ENCODE measurements at regions not wholly inside any gene's neighbourhood (a gene's known extent, or its start where the extent isn't known, plus 50 kb on each side); places are given as distances from the start of the nearest gene placed in this dataset.

DNA sequence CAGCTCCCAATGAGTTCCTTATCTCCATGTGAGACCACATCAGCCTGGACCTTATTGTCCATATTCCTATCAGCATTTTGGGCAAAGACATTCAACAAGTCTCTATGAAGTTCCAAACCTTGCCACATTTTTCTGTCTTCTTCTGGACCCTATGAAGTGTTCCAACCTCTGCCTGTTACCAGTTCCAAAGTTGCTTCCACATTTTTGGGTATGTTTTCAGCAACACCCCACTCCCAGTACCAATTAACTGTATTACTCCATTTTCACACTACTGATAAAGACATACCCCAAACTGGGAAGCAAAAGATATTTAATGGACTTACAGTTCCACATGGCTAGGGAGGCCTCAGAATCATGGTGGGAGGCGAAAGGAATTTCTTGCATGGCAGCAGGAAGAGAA, 548.5 kb downstream of the CHSY3 start:
- no peaks in the 10 kb centered on the region for H3K36me3 ChIP-seq (replicated peaks; ENCODE audit: low read depth, low read length)
- H3K27ac ChIP-seq (ENCODE audit: low read length): no peak overlapping the region
- H2AFZ ChIP-seq (ENCODE audit: low read depth, low read length): no peak overlapping the region
- H3K27me3 ChIP-seq (ENCODE audit: low read depth, low read length): no peaks in the 10 kb centered on the region
- H3K79me2 ChIP-seq (ENCODE audit: low read length): no peaks in the 10 kb centered on the region
- H4K20me1 ChIP-seq (ENCODE audit: insufficient read depth, low read length): no peaks in the 10 kb centered on the region
- no peak overlapping the region for H3K9ac ChIP-seq (ENCODE audit: low read length)
- H3K4me1 ChIP-seq (ENCODE audit: low read length): no peaks in the 10 kb centered on the region
- no peak overlapping the region for H3K4me2 ChIP-seq (ENCODE audit: low read length)
- no peaks in the 10 kb centered on the region for H3K9me3 ChIP-seq (ENCODE audit: insufficient read depth, low read length)
- H3K4me3 ChIP-seq (ENCODE audit: low read length): no peak overlapping the region
- TF ChIP-seq EZH2phosphoT487 (IDR thresholded peaks at IDR 0.05; ENCODE audit: low read depth): no peak
- TF ChIP-seq, protein P1, sequence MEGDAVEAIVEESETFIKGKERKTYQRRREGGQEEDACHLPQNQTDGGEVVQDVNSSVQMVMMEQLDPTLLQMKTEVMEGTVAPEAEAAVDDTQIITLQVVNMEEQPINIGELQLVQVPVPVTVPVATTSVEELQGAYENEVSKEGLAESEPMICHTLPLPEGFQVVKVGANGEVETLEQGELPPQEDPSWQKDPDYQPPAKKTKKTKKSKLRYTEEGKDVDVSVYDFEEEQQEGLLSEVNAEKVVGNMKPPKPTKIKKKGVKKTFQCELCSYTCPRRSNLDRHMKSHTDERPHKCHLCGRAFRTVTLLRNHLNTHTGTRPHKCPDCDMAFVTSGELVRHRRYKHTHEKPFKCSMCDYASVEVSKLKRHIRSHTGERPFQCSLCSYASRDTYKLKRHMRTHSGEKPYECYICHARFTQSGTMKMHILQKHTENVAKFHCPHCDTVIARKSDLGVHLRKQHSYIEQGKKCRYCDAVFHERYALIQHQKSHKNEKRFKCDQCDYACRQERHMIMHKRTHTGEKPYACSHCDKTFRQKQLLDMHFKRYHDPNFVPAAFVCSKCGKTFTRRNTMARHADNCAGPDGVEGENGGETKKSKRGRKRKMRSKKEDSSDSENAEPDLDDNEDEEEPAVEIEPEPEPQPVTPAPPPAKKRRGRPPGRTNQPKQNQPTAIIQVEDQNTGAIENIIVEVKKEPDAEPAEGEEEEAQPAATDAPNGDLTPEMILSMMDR (IDR thresholded peaks at IDR 0.05; ENCODE audit: low read depth, low read length): no peak

DNA sequence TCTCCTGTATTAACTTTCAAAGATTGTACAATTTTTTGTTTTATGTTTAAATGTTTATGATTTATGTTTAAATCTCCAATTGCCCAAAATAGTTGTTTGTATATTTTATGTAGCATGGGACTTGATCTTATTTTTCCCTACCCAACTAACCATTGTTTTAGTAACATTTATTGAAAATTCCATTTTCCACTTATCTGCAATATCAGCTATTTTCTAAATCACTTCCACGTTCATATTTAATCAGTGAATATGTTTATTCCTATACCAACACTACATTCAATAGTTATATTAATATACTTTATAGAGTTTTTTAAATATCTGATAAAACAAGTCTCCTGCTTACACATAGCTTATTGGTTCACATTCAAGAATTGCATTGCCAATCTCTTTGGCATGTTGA, 532.2 kb downstream of the CHSY3 start:
- Histone ChIP-seq H3K4me2 (ENCODE audit: low read length) (no peak overlapping the region), H3K9ac (ENCODE audit: low read length) (no peak overlapping the region)
- TF ChIP-seq, protein P1 (IDR thresholded peaks at IDR 0.05; ENCODE audit: low read depth, low read length): no peak
- no peak for TF ChIP-seq EZH2phosphoT487 (IDR thresholded peaks at IDR 0.05; ENCODE audit: low read depth)

DNA sequence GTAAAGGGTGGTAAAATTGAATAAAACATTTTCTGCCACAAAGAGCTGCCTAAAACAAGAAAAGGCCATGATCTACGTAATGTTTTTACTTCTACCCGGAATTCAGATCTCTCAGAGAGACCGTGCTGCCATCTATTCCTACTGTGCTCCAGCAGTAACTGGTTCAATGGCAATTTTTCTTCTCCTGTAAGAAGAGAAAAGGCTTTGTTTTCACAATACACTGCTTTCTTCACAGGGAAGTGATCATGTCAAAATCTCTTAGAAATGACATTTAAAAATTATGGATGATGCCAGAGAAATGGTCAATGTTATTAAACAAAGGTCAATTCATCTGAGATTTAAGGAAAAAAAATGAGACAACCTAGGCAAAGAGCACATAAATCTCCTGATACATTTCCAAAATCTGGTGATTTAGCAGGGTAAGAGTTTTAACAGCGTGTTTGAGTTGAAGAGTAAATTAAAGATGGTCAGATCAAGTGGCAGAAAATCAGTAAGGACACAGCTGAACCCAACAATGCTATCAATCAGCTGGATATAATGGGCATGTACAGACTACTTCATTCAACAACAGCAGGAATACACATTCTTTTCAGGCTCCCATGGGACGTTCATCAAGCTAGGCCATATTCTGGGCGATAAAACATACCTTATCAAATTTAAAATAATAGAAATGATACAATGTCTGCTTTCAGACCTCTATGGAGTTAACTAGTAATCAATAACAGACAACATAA, 523.1 kb downstream of the CHSY3 start:
- H3K4me2 ChIP-seq (ENCODE audit: low read length): no peak overlapping the region
- TF ChIP-seq EZH2phosphoT487 (IDR thresholded peaks at IDR 0.05; ENCODE audit: low read depth): no peak
- TF ChIP-seq, protein P1 (IDR thresholded peaks at IDR 0.05; ENCODE audit: low read depth, low read length): no peak

More for the DNA sequence above, 532.2 kb downstream of the CHSY3 start:
- no peaks in the 10 kb centered on the region for H3K27me3 ChIP-seq (ENCODE audit: low read depth, low read length)
- H3K4me1 ChIP-seq (ENCODE audit: low read length): no peaks in the 10 kb centered on the region
- no peaks in the 10 kb centered on the region for H3K36me3 ChIP-seq (replicated peaks; ENCODE audit: low read depth, low read length)
- H3K9me3 ChIP-seq (ENCODE audit: insufficient read depth, low read length): no peaks in the 10 kb centered on the region
- H3K4me3 ChIP-seq (ENCODE audit: low read length): no peak overlapping the region
- no peaks in the 10 kb centered on the region for H3K79me2 ChIP-seq (ENCODE audit: low read length)
- H2AFZ ChIP-seq (ENCODE audit: low read depth, low read length): no peak overlapping the region
- no peaks in the 10 kb centered on the region for H4K20me1 ChIP-seq (ENCODE audit: insufficient read depth, low read length)
- H3K27ac ChIP-seq (ENCODE audit: low read length): no peak overlapping the region

DNA sequence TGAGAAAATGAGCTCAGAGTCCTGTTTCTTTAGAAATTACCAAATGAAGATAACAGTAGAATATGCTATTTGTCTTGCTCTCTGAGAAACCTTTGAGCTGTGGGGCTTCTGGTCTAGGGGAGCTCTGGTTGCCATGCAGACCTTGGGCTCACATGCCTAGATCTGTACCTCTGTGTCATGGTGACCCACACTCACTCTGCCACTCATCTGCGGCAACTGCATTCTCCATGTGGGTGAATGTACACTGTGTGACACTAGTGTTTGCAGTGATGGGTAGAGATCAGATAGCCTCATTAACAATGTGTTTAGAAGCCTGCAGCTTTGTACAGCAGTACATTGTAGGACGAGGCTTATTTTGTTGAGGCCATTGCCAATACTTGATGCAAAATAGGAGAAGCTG, 521.2 kb downstream of the CHSY3 start:
- Histone ChIP-seq H3K9me3 (ENCODE audit: insufficient read depth, low read length) (no peaks in the 10 kb centered on the region), H3K9ac (ENCODE audit: low read length) (no peak overlapping the region), H3K27ac (ENCODE audit: low read length) (no peak overlapping the region), H3K79me2 (ENCODE audit: low read length) (no peaks in the 10 kb centered on the region), H2AFZ (ENCODE audit: low read depth, low read length) (no peak overlapping the region), H3K27me3 (ENCODE audit: low read depth, low read length) (no peaks in the 10 kb centered on the region), H4K20me1 (ENCODE audit: insufficient read depth, low read length) (no peaks in the 10 kb centered on the region), H3K36me3 (replicated peaks; ENCODE audit: low read depth, low read length) (no peaks in the 10 kb centered on the region), H3K4me1 (ENCODE audit: low read length) (no peaks in the 10 kb centered on the region), H3K4me3 (ENCODE audit: low read length) (no peak overlapping the region), H3K4me2 (ENCODE audit: low read length) (no peak overlapping the region)
- TF ChIP-seq, protein P1 (IDR thresholded peaks at IDR 0.05; ENCODE audit: low read depth, low read length): no peak
- no peak for TF ChIP-seq EZH2phosphoT487 (IDR thresholded peaks at IDR 0.05; ENCODE audit: low read depth)

More for the DNA sequence above, 523.1 kb downstream of the CHSY3 start:
- Histone ChIP-seq H4K20me1 (ENCODE audit: insufficient read depth, low read length) (no peaks in the 10 kb centered on the region), H3K9me3 (ENCODE audit: insufficient read depth, low read length) (no peaks in the 10 kb centered on the region), H3K4me3 (ENCODE audit: low read length) (no peak overlapping the region), H3K27ac (ENCODE audit: low read length) (no peak overlapping the region), H3K4me1 (ENCODE audit: low read length) (no peaks in the 10 kb centered on the region), H3K27me3 (ENCODE audit: low read depth, low read length) (no peaks in the 10 kb centered on the region), H3K79me2 (ENCODE audit: low read length) (no peaks in the 10 kb centered on the region), H3K9ac (ENCODE audit: low read length) (no peak overlapping the region), H3K36me3 (replicated peaks; ENCODE audit: low read depth, low read length) (no peaks in the 10 kb centered on the region), H2AFZ (ENCODE audit: low read depth, low read length) (no peak overlapping the region)
